ENCODE measurements at regions not wholly inside any gene's neighbourhood (a gene's known extent, or its start where the extent isn't known, plus 50 kb on each side); places are given as distances from the start of the nearest gene placed in this dataset.

DNA sequence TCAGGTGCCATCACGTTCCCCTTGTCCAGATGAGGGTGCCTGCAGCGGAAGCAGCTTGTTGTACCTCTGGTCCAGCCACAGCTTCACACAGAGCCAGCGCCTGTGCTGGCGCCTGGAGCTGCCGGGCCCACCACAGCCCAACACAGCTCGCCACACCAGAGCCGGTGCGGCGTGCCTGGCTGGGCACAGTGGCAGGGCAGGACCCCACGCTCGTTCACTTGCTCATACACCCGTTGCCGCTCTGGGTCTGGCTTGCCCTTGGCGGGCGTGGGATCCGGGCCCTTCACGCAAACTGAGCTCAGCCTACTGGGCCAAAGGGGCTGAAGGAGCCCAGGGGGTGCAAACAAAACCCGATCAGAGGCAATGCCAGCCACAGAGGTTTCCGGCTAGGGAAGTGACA is 492.5 kb upstream of the MANEA start:
- TF ChIP-seq, protein P1, sequence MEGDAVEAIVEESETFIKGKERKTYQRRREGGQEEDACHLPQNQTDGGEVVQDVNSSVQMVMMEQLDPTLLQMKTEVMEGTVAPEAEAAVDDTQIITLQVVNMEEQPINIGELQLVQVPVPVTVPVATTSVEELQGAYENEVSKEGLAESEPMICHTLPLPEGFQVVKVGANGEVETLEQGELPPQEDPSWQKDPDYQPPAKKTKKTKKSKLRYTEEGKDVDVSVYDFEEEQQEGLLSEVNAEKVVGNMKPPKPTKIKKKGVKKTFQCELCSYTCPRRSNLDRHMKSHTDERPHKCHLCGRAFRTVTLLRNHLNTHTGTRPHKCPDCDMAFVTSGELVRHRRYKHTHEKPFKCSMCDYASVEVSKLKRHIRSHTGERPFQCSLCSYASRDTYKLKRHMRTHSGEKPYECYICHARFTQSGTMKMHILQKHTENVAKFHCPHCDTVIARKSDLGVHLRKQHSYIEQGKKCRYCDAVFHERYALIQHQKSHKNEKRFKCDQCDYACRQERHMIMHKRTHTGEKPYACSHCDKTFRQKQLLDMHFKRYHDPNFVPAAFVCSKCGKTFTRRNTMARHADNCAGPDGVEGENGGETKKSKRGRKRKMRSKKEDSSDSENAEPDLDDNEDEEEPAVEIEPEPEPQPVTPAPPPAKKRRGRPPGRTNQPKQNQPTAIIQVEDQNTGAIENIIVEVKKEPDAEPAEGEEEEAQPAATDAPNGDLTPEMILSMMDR (IDR thresholded peaks at IDR 0.05; ENCODE audit: extremely low read depth in 1 of 2, insufficient read depth in 1 of 2, low read depth in 1 of 2, low read length in 2 of 2), result no peak
- TF ChIP-seq JUN (IDR thresholded peaks at IDR 0.05; ENCODE audit: borderline replicate concordance, insufficient read depth, insufficient read length, low read depth) (no peak), POLR2A (IDR thresholded peaks at IDR 0.05; ENCODE audit: low read depth, low read length) (no peak), MYC (IDR thresholded peaks at IDR 0.05; ENCODE audit: low read depth, low read length) (no peak), EZH2 (IDR thresholded peaks at IDR 0.05; ENCODE audit: borderline replicate concordance, low read depth, low read length, severe bottlenecking) (no peak), POLR2AphosphoS5 (IDR thresholded peaks at IDR 0.05; ENCODE audit: insufficient read depth, low read depth, low read length) (no peak), MAX (IDR thresholded peaks at IDR 0.05; ENCODE audit: insufficient read depth, insufficient read length) (no peak), GATA2 (IDR thresholded peaks at IDR 0.05; ENCODE audit: insufficient read depth, insufficient read length, low read depth, low read length) (no peak), FOS (IDR thresholded peaks at IDR 0.05; ENCODE audit: borderline replicate concordance, insufficient read depth, low read length) (no peak)

Measured in endothelial cell of umbilical vein (primary cell).